ENCODE measurements at regions not wholly inside any gene's neighbourhood (a gene's known extent, or its start where the extent isn't known, plus 50 kb on each side); places are given as distances from the start of the nearest gene placed in this dataset.

DNA sequence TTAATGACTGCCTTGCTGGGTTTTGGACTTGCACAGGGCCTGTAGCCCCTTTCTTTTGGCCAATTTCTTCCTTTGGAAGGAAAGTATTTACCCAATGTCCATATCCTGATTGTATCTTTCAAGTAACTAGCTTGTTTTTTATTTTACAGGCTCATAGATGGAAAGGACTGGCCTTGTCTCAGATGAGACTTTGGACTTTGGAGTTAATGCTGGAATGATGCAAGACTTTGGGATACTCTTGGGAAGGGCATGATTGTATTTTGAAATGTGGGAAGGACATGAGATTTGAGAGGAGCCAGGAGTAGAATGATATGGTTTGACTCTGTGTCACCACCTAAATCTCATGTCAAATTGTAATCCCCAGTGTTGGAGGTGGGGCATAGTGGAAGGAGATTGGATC, 140.1 kb downstream of the C1orf94 start:
- Histone ChIP-seq H3K4me1 (ENCODE audit: control insufficient read depth in 2 of 2, insufficient read depth in 2 of 2, low read length in 2 of 2) (no peaks in the 10 kb centered on the region), H3K4me2 (replicated peaks; ENCODE audit: low read depth, low read length, poor library complexity, severe bottlenecking) (no peak overlapping the region), H3K27ac (ENCODE audit: low read length in 2 of 2) (no peak overlapping the region), H3K9ac (ENCODE audit: low read length) (no peak overlapping the region), H3K79me2 (ENCODE audit: control insufficient read depth, insufficient read depth, low read length) (no peaks in the 10 kb centered on the region), H3K27me3 (replicated peaks in 1 of 4; ENCODE audit: control extremely low read depth in 1 of 4, control insufficient read depth in 3 of 4, insufficient read depth in 4 of 4, low read length in 3 of 4) (no peaks in the 10 kb centered on the region), H2AFZ (ENCODE audit: insufficient read depth, low read depth, low read length, poor library complexity, severe bottlenecking) (no peak overlapping the region), H3K4me3 (ENCODE audit: control extremely low read depth in 1 of 5, extremely low read depth in 1 of 5, insufficient read depth in 1 of 5, low read depth in 2 of 5, low read length in 4 of 5) (no peak overlapping the region), H4K20me1 (ENCODE audit: control insufficient read depth, insufficient read depth, low read length, poor library complexity, severe bottlenecking) (no peaks in the 10 kb centered on the region), H3K36me3 (replicated peaks in 1 of 2; ENCODE audit: control extremely low read depth in 1 of 2, control insufficient read depth in 1 of 2, extremely low read depth in 1 of 2, insufficient read depth in 2 of 2, low read length in 1 of 2) (no peaks in the 10 kb centered on the region), H3K9me3 (ENCODE audit: control extremely low read depth in 1 of 3, control insufficient read depth in 2 of 3, insufficient read depth in 1 of 3, low read length in 2 of 3) (peaks cover 0 to 9% (median 5%) of the 10 kb centered on the region in 3 donors)
- Mint-ChIP-seq H3K27me3 (no peaks in the 10 kb centered on the region), H3K4me1 (no peaks in the 10 kb centered on the region), H3K9me3 (ENCODE audit: insufficient read depth) (no peaks in the 10 kb centered on the region), H3K27ac (no peak overlapping the region), H3K4me3 (no peak overlapping the region)
- intact Hi-C loops (cut with micrococcal nuclease): no loop called here
- ATAC-seq (ENCODE audit: low read depth) (no peak), DNase-seq (no peak)
- ChIA-PET CTCF (no interaction called here), POLR2A (interaction anchor here (0.7 kb wide), 1 partner anchor 14 kb away, joined by 3 read pairs; no protein-coding TSS in a partner anchor)
- TF ChIP-seq, protein P1, sequence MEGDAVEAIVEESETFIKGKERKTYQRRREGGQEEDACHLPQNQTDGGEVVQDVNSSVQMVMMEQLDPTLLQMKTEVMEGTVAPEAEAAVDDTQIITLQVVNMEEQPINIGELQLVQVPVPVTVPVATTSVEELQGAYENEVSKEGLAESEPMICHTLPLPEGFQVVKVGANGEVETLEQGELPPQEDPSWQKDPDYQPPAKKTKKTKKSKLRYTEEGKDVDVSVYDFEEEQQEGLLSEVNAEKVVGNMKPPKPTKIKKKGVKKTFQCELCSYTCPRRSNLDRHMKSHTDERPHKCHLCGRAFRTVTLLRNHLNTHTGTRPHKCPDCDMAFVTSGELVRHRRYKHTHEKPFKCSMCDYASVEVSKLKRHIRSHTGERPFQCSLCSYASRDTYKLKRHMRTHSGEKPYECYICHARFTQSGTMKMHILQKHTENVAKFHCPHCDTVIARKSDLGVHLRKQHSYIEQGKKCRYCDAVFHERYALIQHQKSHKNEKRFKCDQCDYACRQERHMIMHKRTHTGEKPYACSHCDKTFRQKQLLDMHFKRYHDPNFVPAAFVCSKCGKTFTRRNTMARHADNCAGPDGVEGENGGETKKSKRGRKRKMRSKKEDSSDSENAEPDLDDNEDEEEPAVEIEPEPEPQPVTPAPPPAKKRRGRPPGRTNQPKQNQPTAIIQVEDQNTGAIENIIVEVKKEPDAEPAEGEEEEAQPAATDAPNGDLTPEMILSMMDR (IDR thresholded peaks at IDR 0.05): no peak
- TF ChIP-seq EZH2 (IDR thresholded peaks at IDR 0.05; ENCODE audit: borderline replicate concordance, insufficient read depth, low read depth, low read length, poor library complexity, severe bottlenecking): no peak

DNA sequence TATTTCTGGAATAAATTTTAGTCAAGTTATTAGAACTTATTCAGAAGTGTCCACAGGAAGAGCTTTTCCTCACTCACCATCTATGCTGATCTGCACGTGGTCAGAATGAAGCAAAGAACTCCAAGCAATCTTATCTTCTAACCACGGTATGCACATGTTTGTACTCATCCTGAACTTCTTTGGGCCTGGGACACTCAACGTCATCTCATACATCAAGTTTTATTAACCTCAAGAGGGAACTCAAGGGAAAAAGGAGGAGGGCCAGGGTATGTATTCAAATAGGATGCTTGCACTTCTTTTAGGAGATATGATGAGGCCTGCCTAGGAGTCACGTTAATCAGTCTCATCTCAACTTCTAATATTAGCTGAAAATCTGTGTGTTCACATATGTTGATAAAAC, 142.5 kb downstream of the C1orf94 start:
- H3K4me2 ChIP-seq (replicated peaks; ENCODE audit: low read depth, low read length, poor library complexity, severe bottlenecking): no peak overlapping the region
- no peaks in the 10 kb centered on the region for H3K9me3 Mint-ChIP-seq (ENCODE audit: insufficient read depth)
- no peaks in the 10 kb centered on the region for H4K20me1 ChIP-seq (ENCODE audit: control insufficient read depth, insufficient read depth, low read length, poor library complexity, severe bottlenecking)
- H3K27me3 ChIP-seq (replicated peaks in 1 of 4; ENCODE audit: control extremely low read depth in 1 of 4, control insufficient read depth in 3 of 4, insufficient read depth in 4 of 4, low read length in 3 of 4): no peaks in the 10 kb centered on the region
- 40% methylated on average over 1 of the region's 4 CpGs for WGBS (ENCODE audit: insufficient coverage)
- ATAC-seq (ENCODE audit: low read depth) (no peak), DNase-seq (no peak)
- no peaks in the 10 kb centered on the region for H3K36me3 ChIP-seq (replicated peaks in 1 of 2; ENCODE audit: control extremely low read depth in 1 of 2, control insufficient read depth in 1 of 2, extremely low read depth in 1 of 2, insufficient read depth in 2 of 2, low read length in 1 of 2)
- H3K4me1 Mint-ChIP-seq: no peaks in the 10 kb centered on the region
- H3K4me3 ChIP-seq (ENCODE audit: control extremely low read depth in 1 of 5, extremely low read depth in 1 of 5, insufficient read depth in 1 of 5, low read depth in 2 of 5, low read length in 4 of 5): no peak overlapping the region
- H3K79me2 ChIP-seq (ENCODE audit: control insufficient read depth, insufficient read depth, low read length): no peaks in the 10 kb centered on the region
- H3K9ac ChIP-seq (ENCODE audit: low read length): no peak overlapping the region
- TF ChIP-seq EZH2 (IDR thresholded peaks at IDR 0.05; ENCODE audit: borderline replicate concordance, insufficient read depth, low read depth, low read length, poor library complexity, severe bottlenecking): no peak
- TF ChIP-seq, protein P1 (IDR thresholded peaks at IDR 0.05): no peak
- intact Hi-C loops (cut with micrococcal nuclease): no loop called here
- no peak overlapping the region for H2AFZ ChIP-seq (ENCODE audit: insufficient read depth, low read depth, low read length, poor library complexity, severe bottlenecking)
- H3K4me3 Mint-ChIP-seq: no peak overlapping the region
- CTCF ChIA-PET: no interaction called here
- H3K27ac Mint-ChIP-seq: no peak overlapping the region
- H3K9me3 ChIP-seq (ENCODE audit: control extremely low read depth in 1 of 3, control insufficient read depth in 2 of 3, insufficient read depth in 1 of 3, low read length in 2 of 3): peaks cover 0 to 11% (median 5%) of the 10 kb centered on the region in 3 donors
- H3K27ac ChIP-seq (ENCODE audit: low read length in 2 of 2): no peak overlapping the region
- peaks cover 5% of the 10 kb centered on the region for H3K27me3 Mint-ChIP-seq
- POLR2A ChIA-PET: no interaction called here
- H3K4me1 ChIP-seq (ENCODE audit: control insufficient read depth in 2 of 2, insufficient read depth in 2 of 2, low read length in 2 of 2): no peaks in the 10 kb centered on the region

All from B cell (primary cell).